GM06990 (cell line): ENCODE measurements at regions not wholly inside any gene's neighbourhood (a gene's known extent, or its start where the extent isn't known, plus 50 kb on each side); places are given as distances from the start of the nearest gene placed in this dataset.

Source experiments
- DNase-seq: peaks from one replicate; pipeline ENCODE4 v3.0.0-alpha.2; 2011; ENCODE audit not compliant: insufficient read length; ENCODE audit errors: extremely low read depth
- H3K27me3 ChIP-seq: replicated peaks from 2 replicates; pipeline ENCODE4 v1.6.0; 2011; ENCODE audit warnings: low read length; ENCODE audit not compliant: control insufficient read depth, insufficient read depth
- H3K36me3 ChIP-seq: 2 replicates; pipeline ENCODE4 v1.5.1; 2011; ENCODE audit warnings: low read length; ENCODE audit not compliant: control insufficient read depth, insufficient read depth
- H3K4me3 ChIP-seq: replicated peaks from 2 replicates; pipeline ENCODE4 v1.5.1; 2011; ENCODE audit warnings: low read depth, mild to moderate bottlenecking, control low read depth, low read length
- CTCF ChIP-seq: IDR thresholded peaks from 2 replicates; pipeline ENCODE4 v1.5.1; 2011; ENCODE audit warnings: low read length, control low read depth, mild to moderate bottlenecking, inconsistent platforms; ENCODE audit not compliant: insufficient read depth, poor library complexity, severe bottlenecking

DNA sequence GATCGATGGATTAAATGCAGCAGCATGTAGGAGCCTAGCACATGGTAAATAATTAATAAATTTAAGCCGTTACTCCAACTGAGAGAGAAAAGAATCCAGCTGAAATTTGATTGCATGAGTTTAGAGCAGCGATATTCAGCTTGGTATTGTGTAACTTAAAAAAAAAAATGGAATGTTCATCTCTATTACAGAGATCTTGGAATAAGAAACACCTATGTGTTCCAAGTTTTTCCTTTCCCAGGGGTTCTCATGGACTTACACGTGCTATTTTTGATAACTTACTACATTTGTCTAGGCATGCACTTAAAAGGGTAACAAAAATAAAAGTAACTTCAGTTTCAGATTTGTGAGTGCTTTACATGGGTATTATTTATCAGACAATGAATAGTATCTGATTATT lies 122.8 kb downstream of the RASSF9 start:
- Histone ChIP-seq H3K36me3 (no peaks in the 10 kb centered on the region), H3K27me3 (no peaks in the 10 kb centered on the region), H3K4me3 (no peak overlapping the region)
- no peak for DNase-seq
- TF ChIP-seq CTCF = no peak

DNA sequence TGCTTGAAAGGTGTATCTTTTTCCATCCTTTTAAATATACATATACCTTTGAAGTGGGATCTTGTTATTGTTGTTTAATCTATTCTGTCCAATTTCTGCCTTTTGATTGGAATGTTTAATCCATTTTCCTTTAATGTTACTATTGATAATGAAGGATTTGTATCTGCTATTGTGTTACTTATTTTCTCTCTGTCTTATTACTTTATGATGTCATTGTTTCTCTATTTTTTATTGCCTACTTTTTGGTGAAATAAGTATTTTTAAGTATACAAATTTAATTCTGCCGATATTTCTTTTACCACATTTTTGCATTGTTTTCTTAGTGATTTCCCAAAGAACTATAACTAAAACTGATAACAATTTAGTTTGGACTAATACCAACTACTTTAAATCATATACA lies 121.8 kb downstream of the RASSF9 start:
- no peak for TF ChIP-seq CTCF
- Histone ChIP-seq H3K4me3 (no peak overlapping the region), H3K36me3 (no peaks in the 10 kb centered on the region), H3K27me3 (no peaks in the 10 kb centered on the region)
- DNase-seq = no peak

GRCh38 chr12:85720308-85721033 lies 115.7 kb downstream of the RASSF9 start:
- no peak for DNase-seq
- no peaks in the 10 kb centered on the region for H3K36me3 ChIP-seq
- no peak for TF ChIP-seq CTCF
- H3K27me3 ChIP-seq = no peaks in the 10 kb centered on the region
- H3K4me3 ChIP-seq = no peak overlapping the region

DNA sequence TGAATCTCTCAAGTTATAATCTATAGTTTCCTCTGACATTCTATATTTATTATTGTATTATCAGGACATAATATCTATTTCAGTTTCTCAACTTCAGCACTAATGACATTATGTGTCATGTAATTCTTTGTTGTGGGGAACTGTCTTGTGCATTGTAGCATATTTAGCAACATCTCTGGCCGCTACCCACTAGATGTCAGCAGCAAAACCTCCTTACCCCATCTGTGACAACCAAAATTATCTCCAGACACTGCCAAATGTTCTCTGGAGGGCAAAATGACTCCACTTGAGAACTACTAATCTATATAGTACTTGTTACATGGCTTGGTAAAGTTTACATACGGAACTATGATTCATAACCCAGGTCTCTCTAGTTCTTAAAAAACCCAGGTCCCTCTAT lies 110.2 kb downstream of the RASSF9 start:
- H3K27me3 ChIP-seq = no peaks in the 10 kb centered on the region
- no peaks in the 10 kb centered on the region for H3K36me3 ChIP-seq
- DNase-seq = no peak
- no peak for TF ChIP-seq CTCF
- H3K4me3 ChIP-seq = no peak overlapping the region

GRCh38 chr12:85733221-85733840 lies 102.9 kb downstream of the RASSF9 start:
- DNase-seq = no peak
- no peaks in the 10 kb centered on the region for H3K27me3 ChIP-seq
- H3K36me3 ChIP-seq = no peaks in the 10 kb centered on the region
- no peak for TF ChIP-seq CTCF
- H3K4me3 ChIP-seq = no peak overlapping the region
